HepG2 (cell line): ENCODE measurements at regions not wholly inside any gene's neighbourhood (a gene's known extent, or its start where the extent isn't known, plus 50 kb on each side); places are given as distances from the start of the nearest gene placed in this dataset.

ENCODE experiments used
- ARNT2 ChIP-seq: sonication (generic); formaldehyde crosslinking; IDR thresholded peaks from 2 replicates; pipeline ENCODE4 v1.8.0; 2022; ENCODE audit warnings: mild to moderate bottlenecking, low read depth, missing genetic modification reagents, moderate library complexity
- CENPX ChIP-seq: sonication (generic); formaldehyde crosslinking; IDR thresholded peaks from 2 replicates; pipeline ENCODE4 v1.9.0; 2021; ENCODE audit warnings: mild to moderate bottlenecking, missing genetic modification reagents, moderate library complexity
- GFI1 ChIP-seq: sonication (generic); formaldehyde crosslinking; IDR thresholded peaks from 2 replicates; pipeline ENCODE4 v1.5.0; 2020; ENCODE audit warnings: missing genetic modification reagents, mild to moderate bottlenecking, borderline replicate concordance
- HMG20B ChIP-seq: conservative IDR thresholded peaks from 2 replicates; pipeline ENCODE4 v1.6.1; 2016; ENCODE audit warnings: missing genetic modification reagents, missing compliant biosample characterization
- MTF2 ChIP-seq: sonication (generic); formaldehyde crosslinking; IDR thresholded peaks from 2 replicates; pipeline ENCODE4 v1.5.0; 2020; ENCODE audit warnings: missing genetic modification reagents, borderline replicate concordance
- NBN ChIP-seq: fragments of 450-650 bp; conservative IDR thresholded peaks from 2 replicates; pipeline ENCODE4 v1.6.1; 2017
- NFKBIZ ChIP-seq: IDR thresholded peaks from 2 replicates; pipeline ENCODE4 v1.6.1; 2018; ENCODE audit warnings: missing genetic modification reagents, missing compliant biosample characterization
- RBAK ChIP-seq: sonication (generic); formaldehyde crosslinking; IDR thresholded peaks from 2 replicates; pipeline ENCODE4 v1.5.1; 2020; ENCODE audit warnings: mild to moderate bottlenecking, missing genetic modification reagents
- SALL1 ChIP-seq: sonication (generic); formaldehyde crosslinking; IDR thresholded peaks from 2 replicates; pipeline ENCODE4 v1.8.0; 2022; ENCODE audit warnings: mild to moderate bottlenecking, missing genetic modification reagents
- SIN3A ChIP-seq: IDR thresholded peaks from 2 replicates; pipeline ENCODE4 v1.6.1; 2011; ENCODE audit warnings: low read depth, mild to moderate bottlenecking, control low read depth, low read length, borderline replicate concordance
- SSRP1 ChIP-seq: IDR thresholded peaks from 2 replicates; pipeline ENCODE4 v1.6.1; 2016; ENCODE audit warnings: control low read depth
- TBP ChIP-seq: sonication (generic); formaldehyde crosslinking; IDR thresholded peaks from 2 replicates; pipeline ENCODE4 v1.5.0; 2020; ENCODE audit warnings: missing genetic modification reagents
- THYN1 ChIP-seq: sonication (generic); formaldehyde crosslinking; IDR thresholded peaks from 2 replicates; pipeline ENCODE4 v1.8.1; 2023; ENCODE audit warnings: low read depth, mild to moderate bottlenecking, moderate library complexity, missing genetic modification reagents, borderline replicate concordance
- ZBTB7B ChIP-seq: sonication (generic); formaldehyde crosslinking; IDR thresholded peaks from 2 replicates; pipeline ENCODE4 v1.4.0; 2020; ENCODE audit warnings: missing genetic modification reagents
- ZFX ChIP-seq: sonication (generic); formaldehyde crosslinking; IDR thresholded peaks from 2 replicates; pipeline ENCODE4 v1.4.0; 2020; ENCODE audit warnings: mild to moderate bottlenecking, low read depth, missing genetic modification reagents, moderate library complexity
- ZNF121 ChIP-seq: sonication (generic); formaldehyde crosslinking; IDR thresholded peaks from 2 replicates; pipeline ENCODE4 v1.5.0; 2020; ENCODE audit warnings: mild to moderate bottlenecking, missing genetic modification reagents
- ZNF232 ChIP-seq: sonication (generic); formaldehyde crosslinking; IDR thresholded peaks from 2 replicates; pipeline ENCODE4 v1.4.0; 2020; ENCODE audit warnings: missing genetic modification reagents, borderline replicate concordance
- ZNF335 ChIP-seq: sonication (generic); formaldehyde crosslinking; IDR thresholded peaks from 2 replicates; pipeline ENCODE4 v1.4.0; 2020; ENCODE audit warnings: missing genetic modification reagents
- ZNF747 ChIP-seq: sonication (generic); formaldehyde crosslinking; IDR thresholded peaks from 2 replicates; pipeline ENCODE4 v1.8.1; 2023; ENCODE audit warnings: missing genetic modification reagents, mild to moderate bottlenecking, borderline replicate concordance
- ZNF777 ChIP-seq: sonication (generic); formaldehyde crosslinking; IDR thresholded peaks from 2 replicates; pipeline ENCODE4 v1.4.0; 2020; ENCODE audit warnings: missing genetic modification reagents
- ZNF850 ChIP-seq: sonication (generic); formaldehyde crosslinking; conservative IDR thresholded peaks from 2 replicates; pipeline ENCODE4 v1.9.0; 2021; ENCODE audit warnings: mild to moderate bottlenecking, missing genetic modification reagents
- ZNF883 ChIP-seq: sonication (generic); formaldehyde crosslinking; IDR thresholded peaks from 2 replicates; pipeline ENCODE4 v1.5.1; 2020; ENCODE audit warnings: mild to moderate bottlenecking, missing genetic modification reagents; ENCODE audit errors: not compliant biosample characterization
- TF ChIP-seq, protein P1 (sequence below): IDR thresholded peaks from 2 replicates; pipeline ENCODE4 v1.6.1; 2012; ENCODE audit warnings: inconsistent platforms
- TF ChIP-seq, protein P2 (sequence below): IDR thresholded peaks from 2 replicates; pipeline ENCODE4 v1.6.1; 2016
- TF ChIP-seq, protein P3 (sequence below): sonication (generic); formaldehyde crosslinking; IDR thresholded peaks from 2 replicates; pipeline ENCODE4 v1.5.1; 2020; ENCODE audit warnings: mild to moderate bottlenecking, missing genetic modification reagents, moderate library complexity
- TF ChIP-seq, protein P4 (sequence below): sonication (generic); formaldehyde crosslinking; IDR thresholded peaks from 2 replicates; pipeline ENCODE4 v1.9.0; 2022; ENCODE audit warnings: missing genetic modification reagents, mild to moderate bottlenecking, borderline replicate concordance

DNA sequence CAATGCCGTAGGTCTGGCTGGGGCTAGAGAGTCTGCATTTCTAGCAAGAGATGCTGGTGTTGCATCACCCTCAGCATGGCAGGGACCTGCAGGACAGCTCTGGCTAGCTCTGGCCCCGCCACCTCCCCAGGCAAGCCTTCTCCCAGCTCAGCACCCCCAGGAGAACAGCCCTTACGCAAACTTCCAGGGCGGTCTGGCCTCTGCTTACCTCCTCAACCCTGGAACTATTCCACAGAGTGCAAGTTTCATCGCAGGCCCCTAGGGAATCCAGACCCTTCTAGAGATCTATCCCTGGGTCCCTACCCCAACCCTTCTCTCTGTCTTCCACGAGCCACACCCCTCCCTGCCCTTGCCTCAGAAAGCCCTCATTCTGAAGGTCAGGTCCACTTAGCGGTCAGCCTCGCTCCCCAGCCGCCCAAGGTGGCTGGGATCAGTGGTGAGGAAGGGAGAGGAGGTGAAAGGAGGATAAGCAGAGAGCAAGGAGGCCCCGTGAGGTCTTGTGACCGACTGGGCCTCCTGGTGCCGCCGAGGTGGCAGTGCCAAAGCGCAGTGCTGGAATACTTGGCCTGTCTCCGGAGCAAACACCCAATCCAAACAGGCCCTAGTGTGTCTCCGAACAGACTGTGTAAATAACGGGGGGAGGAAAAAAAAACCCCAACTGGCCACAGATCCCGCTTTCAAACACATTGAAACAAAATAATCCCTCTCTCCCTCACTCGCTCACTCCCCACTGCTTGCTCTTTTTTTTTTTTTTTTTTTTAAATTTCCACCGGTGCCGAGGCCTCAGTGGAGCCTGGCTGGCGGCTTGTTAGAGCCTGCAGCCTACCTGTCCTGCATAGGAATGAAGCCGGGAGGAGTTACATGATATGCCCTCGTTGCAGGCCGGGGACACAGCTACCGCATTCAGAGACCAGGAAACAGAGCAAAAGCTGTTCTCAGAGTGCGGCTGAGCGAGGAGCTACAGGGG lies 380.9 kb downstream of the SOX9 start (continued):
- TF ChIP-seq, protein P1, sequence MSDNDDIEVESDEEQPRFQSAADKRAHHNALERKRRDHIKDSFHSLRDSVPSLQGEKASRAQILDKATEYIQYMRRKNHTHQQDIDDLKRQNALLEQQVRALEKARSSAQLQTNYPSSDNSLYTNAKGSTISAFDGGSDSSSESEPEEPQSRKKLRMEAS: peak; percentile 26; the same call in 1 of the 2 replicates
- TF ChIP-seq ZNF121 (CRISPR knock-in tag) (peak; percentile 56), SALL1 (CRISPR knock-in tag) (peak; percentile 79), ZFX (peak; percentile 90), SIN3A (peak; percentile 35; the same call in 1 of the 2 replicates), ARNT2 (no peak), ZNF335 (CRISPR knock-in tag) (peak; percentile 18; the same call in 1 of the 2 replicates), ZBTB7B (CRISPR knock-in tag) (peak; percentile 62; the same call in 1 of the 2 replicates), THYN1 (CRISPR knock-in tag) (no peak), ZNF232 (no peak), ZNF777 (CRISPR knock-in tag) (no peak; the same call in 1 of the 2 replicates), ZNF747 (CRISPR knock-in tag) (peak; percentile 62; the same call in 1 of the 2 replicates), NBN (no peak), RBAK (CRISPR knock-in tag) (0 out of 2 replicates have a peak, but pooled peaks have one; percentile 57), ZNF883 (CRISPR knock-in tag) (no peak), GFI1 (peak; percentile 75), SSRP1 (CRISPR knock-in tag) (0 out of 2 replicates have a peak, but pooled peaks have one; percentile 30), ZNF850 (CRISPR knock-in tag) (no peak), NFKBIZ (0 out of 2 replicates have a peak, but pooled peaks have one; percentile 25), MTF2 (CRISPR knock-in tag) (peak; percentile 87; the same call in 1 of the 2 replicates), CENPX (CRISPR knock-in tag) (no peak), HMG20B (CRISPR knock-in tag) (peak; percentile 36; the same call in 1 of the 2 replicates), TBP (CRISPR knock-in tag) (no peak)
- TF ChIP-seq, protein P2, sequence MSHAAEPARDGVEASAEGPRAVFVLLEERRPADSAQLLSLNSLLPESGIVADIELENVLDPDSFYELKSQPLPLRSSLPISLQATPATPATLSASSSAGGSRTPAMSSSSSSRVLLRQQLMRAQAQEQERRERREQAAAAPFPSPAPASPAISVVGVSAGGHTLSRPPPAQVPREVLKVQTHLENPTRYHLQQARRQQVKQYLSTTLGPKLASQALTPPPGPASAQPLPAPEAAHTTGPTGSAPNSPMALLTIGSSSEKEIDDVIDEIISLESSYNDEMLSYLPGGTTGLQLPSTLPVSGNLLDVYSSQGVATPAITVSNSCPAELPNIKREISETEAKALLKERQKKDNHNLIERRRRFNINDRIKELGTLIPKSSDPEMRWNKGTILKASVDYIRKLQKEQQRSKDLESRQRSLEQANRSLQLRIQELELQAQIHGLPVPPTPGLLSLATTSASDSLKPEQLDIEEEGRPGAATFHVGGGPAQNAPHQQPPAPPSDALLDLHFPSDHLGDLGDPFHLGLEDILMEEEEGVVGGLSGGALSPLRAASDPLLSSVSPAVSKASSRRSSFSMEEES (CRISPR knock-in tag): peak; percentile 73; the same call in 1 of the 2 replicates
- TF ChIP-seq, protein P3, sequence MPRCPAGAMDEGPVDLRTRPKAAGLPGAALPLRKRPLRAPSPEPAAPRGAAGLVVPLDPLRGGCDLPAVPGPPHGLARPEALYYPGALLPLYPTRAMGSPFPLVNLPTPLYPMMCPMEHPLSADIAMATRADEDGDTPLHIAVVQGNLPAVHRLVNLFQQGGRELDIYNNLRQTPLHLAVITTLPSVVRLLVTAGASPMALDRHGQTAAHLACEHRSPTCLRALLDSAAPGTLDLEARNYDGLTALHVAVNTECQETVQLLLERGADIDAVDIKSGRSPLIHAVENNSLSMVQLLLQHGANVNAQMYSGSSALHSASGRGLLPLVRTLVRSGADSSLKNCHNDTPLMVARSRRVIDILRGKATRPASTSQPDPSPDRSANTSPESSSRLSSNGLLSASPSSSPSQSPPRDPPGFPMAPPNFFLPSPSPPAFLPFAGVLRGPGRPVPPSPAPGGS: no peak
- TF ChIP-seq, protein P4, sequence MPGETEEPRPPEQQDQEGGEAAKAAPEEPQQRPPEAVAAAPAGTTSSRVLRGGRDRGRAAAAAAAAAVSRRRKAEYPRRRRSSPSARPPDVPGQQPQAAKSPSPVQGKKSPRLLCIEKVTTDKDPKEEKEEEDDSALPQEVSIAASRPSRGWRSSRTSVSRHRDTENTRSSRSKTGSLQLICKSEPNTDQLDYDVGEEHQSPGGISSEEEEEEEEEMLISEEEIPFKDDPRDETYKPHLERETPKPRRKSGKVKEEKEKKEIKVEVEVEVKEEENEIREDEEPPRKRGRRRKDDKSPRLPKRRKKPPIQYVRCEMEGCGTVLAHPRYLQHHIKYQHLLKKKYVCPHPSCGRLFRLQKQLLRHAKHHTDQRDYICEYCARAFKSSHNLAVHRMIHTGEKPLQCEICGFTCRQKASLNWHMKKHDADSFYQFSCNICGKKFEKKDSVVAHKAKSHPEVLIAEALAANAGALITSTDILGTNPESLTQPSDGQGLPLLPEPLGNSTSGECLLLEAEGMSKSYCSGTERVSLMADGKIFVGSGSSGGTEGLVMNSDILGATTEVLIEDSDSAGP (CRISPR knock-in tag): peak; percentile 70; the same call in 1 of the 2 replicates
